MCF 10A (cell line): ENCODE measurements at regions not wholly inside any gene's neighbourhood (a gene's known extent, or its start where the extent isn't known, plus 50 kb on each side); places are given as distances from the start of the nearest gene placed in this dataset.
"Not testable (repeated sequence)": the region's sequence is repeated elsewhere in the genome, so short reads cannot be mapped to it uniquely, and the experiment has no call there.

Experiments
- BruUV-seq: library from RNA; stranded (reverse); fragments of 400-500 nt; replicated peaks from 2 replicates; lab custom pipeline; 2021; lab: Mats Ljungman, UMichigan
- CTCF ChIA-PET: fragments of 300-600 bp; sonication (Branson Sonifier 250); formaldehyde crosslinking; extraction: SDS; loops from one replicate; lab custom pipeline; 2021; ENCODE audit warnings: antibody characterized with exemption, inconsistent platforms; lab: Yijun Ruan, JAX
- POLR2A ChIA-PET: fragments of 300-600, 350-650 bp; sonication (Branson Sonifier 250); formaldehyde crosslinking; extraction: SDS; loops from one replicate; lab custom pipeline; 2020; ENCODE audit warnings: antibody characterized with exemption, inconsistent platforms; lab: Yijun Ruan, JAX
- DNase-seq: peaks from one replicate; pipeline ENCODE4 v3.0.0-alpha.2; 2018; ENCODE audit not compliant: unreplicated experiment
- H3K27ac Mint-ChIP-seq: one replicate; pipeline ENCODE4 v1.8.0; 2022; ENCODE audit warnings: mild to moderate bottlenecking, low read depth, mixed read lengths; ENCODE audit not compliant: unreplicated experiment
- H3K27me3 Mint-ChIP-seq: one replicate; pipeline ENCODE4 v1.8.0; 2022; ENCODE audit warnings: mixed read lengths; ENCODE audit not compliant: insufficient read depth, unreplicated experiment
- H3K36me3 Mint-ChIP-seq: one replicate; pipeline ENCODE4 v1.8.0; 2022; ENCODE audit warnings: mild to moderate bottlenecking, moderate library complexity, mixed read lengths; ENCODE audit not compliant: insufficient read depth, unreplicated experiment
- H3K4me1 Mint-ChIP-seq: one replicate; pipeline ENCODE4 v1.8.0; 2022; ENCODE audit warnings: mixed read lengths; ENCODE audit not compliant: insufficient read depth, unreplicated experiment
- H3K4me3 Mint-ChIP-seq: one replicate; pipeline ENCODE4 v1.8.0; 2022; ENCODE audit warnings: mild to moderate bottlenecking, moderate library complexity, mixed read lengths; ENCODE audit not compliant: unreplicated experiment
- H3K9me3 Mint-ChIP-seq: one replicate; pipeline ENCODE4 v1.8.0; 2022; ENCODE audit warnings: mixed read lengths; ENCODE audit not compliant: unreplicated experiment
- intact Hi-C: fragments of 100-400 bp; cut with micrococcal nuclease; formaldehyde crosslinking; loops from 2 replicates; pipeline ENCODE4 v1.14.1; 2022

DNA sequence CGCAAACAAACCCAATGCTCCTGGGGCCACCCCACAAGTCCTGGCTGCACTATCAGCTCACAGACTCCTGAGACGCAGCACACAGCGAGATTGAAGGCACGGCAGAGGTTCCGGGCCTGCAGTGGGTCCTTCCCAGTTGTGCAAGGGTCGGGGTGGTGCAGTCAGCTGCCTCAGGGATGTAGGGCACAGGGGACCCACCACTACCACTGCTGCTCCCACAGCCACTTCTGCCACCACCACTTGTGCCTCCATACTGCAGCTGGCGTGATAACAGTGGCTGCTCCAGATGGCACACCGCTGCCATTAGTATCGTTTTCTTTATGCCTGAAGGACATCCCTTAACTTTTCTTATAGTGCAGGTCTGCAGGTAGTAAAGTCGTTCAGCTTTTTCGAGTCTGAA, 443.8 kb downstream of the SPATA31A1 start:
- H3K36me3 Mint-ChIP-seq, POLR2A ChIA-PET, H3K4me3 Mint-ChIP-seq, DNase-seq, H3K4me1 Mint-ChIP-seq, CTCF ChIA-PET, H3K27ac Mint-ChIP-seq, BruUV-seq, H3K9me3 Mint-ChIP-seq, H3K27me3 Mint-ChIP-seq, intact Hi-C loops: not testable (repeated sequence)

- H3K9me3 Mint-ChIP-seq, H3K4me3 Mint-ChIP-seq, H3K27ac Mint-ChIP-seq, POLR2A ChIA-PET, DNase-seq, H3K36me3 Mint-ChIP-seq, intact Hi-C loops, BruUV-seq, CTCF ChIA-PET, H3K4me1 Mint-ChIP-seq, H3K27me3 Mint-ChIP-seq: not testable (repeated sequence)
These were observed 447.1 kb downstream of the SPATA31A1 start for GRCh38 chr9:39802561-39802960.

DNA sequence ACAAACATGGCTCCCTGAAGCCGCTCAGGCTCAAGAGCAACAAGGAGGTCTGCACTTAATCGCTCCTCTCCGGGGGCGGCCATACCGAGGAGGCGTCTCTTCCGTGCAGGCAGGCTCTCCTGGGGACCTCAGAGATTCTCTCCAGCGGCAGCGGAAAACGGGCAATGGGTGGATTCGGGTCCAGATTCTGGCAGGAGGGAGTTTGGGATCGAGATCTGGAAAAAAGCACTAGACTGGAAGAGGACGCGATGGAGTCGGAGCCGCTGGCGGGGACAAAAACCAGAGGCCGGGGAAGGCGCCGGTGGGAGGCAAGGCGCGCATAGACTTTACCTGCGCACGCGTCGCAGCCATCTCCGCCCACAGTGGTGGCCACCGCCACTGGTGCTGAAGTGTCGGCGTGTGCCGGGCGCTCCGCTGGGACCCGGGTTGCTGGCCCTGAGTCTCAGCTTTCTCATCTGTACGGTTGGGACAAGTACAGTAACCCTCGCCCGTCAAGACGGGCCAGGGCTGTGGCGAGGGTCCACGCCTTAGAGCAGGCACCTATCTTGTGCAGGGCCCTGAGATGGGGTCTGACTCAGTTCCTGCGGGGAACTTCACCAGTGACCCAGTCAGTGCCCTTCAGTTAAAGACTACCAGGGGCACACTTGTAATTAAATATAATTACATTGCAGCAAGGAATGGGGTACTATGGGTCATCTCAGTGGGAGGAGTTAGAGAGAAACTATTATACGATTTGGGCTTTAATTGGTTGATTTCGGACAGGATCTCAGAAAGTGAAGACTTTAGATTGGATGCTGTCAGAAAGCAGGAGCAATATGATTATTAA, 454.1 kb downstream of the SPATA31A1 start:
- H3K36me3 Mint-ChIP-seq, H3K27me3 Mint-ChIP-seq, POLR2A ChIA-PET, H3K9me3 Mint-ChIP-seq, H3K4me1 Mint-ChIP-seq, intact Hi-C loops, CTCF ChIA-PET: not testable (repeated sequence)
- peak; percentile 61 for DNase-seq
- Mint-ChIP-seq H3K4me3 (peak overlapping the region; percentile 85), H3K27ac (peak overlapping the region; percentile 93)
- BruUV-seq, result TSS peak; percentile 66

GRCh38 chr9:39810401-39810800, 454.9 kb downstream of the SPATA31A1 start:
- intact Hi-C loops, result not testable (repeated sequence)

GRCh38 chr9:39811615-39812014, 456.1 kb downstream of the SPATA31A1 start:
- H3K4me3 Mint-ChIP-seq, POLR2A ChIA-PET, H3K9me3 Mint-ChIP-seq, H3K36me3 Mint-ChIP-seq, H3K27me3 Mint-ChIP-seq, H3K27ac Mint-ChIP-seq, DNase-seq, H3K4me1 Mint-ChIP-seq, CTCF ChIA-PET, BruUV-seq, intact Hi-C loops: not testable (repeated sequence)

More at GRCh38 chr9:39810401-39810800, 454.9 kb downstream of the SPATA31A1 start:
- H3K9me3 Mint-ChIP-seq, BruUV-seq, H3K27me3 Mint-ChIP-seq, H3K27ac Mint-ChIP-seq, H3K36me3 Mint-ChIP-seq, CTCF ChIA-PET, POLR2A ChIA-PET, H3K4me1 Mint-ChIP-seq, DNase-seq, H3K4me3 Mint-ChIP-seq: not testable (repeated sequence)

DNA sequence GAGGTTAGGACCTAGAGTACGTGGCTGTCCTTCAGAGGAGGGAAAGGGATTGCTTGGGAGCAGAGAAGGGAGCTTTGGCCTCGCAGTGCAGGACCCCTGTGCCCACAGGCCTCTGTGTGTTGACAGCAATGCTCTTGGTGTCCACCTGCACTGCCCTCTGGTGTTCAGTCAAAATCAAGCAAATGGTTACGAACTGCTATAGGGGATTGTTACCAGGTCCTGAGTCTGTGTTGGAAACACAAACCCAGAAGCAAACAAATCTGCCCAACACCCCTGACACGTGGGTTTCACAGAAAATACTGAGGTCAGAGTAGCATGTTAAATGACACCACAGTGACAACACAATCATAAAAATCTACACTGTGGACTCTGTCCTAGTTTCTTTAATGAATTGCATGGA, 473.0 kb downstream of the SPATA31A1 start:
- H3K36me3 Mint-ChIP-seq, H3K27me3 Mint-ChIP-seq, H3K27ac Mint-ChIP-seq, BruUV-seq, H3K4me1 Mint-ChIP-seq, POLR2A ChIA-PET, intact Hi-C loops, H3K4me3 Mint-ChIP-seq, H3K9me3 Mint-ChIP-seq, CTCF ChIA-PET: not testable (repeated sequence)
- DNase-seq, result peak; percentile 0
